ENCODE measurements at regions not wholly inside any gene's neighbourhood (a gene's known extent, or its start where the extent isn't known, plus 50 kb on each side); places are given as distances from the start of the nearest gene placed in this dataset.

- Histone ChIP-seq H3K79me2 (no peaks in the 10 kb centered on the region), H3K9ac (no peak overlapping the region), H3K4me1 (no peaks in the 10 kb centered on the region), H3K27me3 (ENCODE audit: control insufficient read depth, insufficient read depth, low read length) (no peaks in the 10 kb centered on the region), H3K4me3 (ENCODE audit: low read depth, low read length) (no peak overlapping the region), H2AFZ (no peak overlapping the region), H3K4me2 (ENCODE audit: low read length) (no peak overlapping the region), H3K9me3 (ENCODE audit: control insufficient read depth, low read length) (no peaks in the 10 kb centered on the region), H3K27ac (no peak overlapping the region), H3K36me3 (ENCODE audit: control insufficient read depth, insufficient read depth, low read length) (no peaks in the 10 kb centered on the region)
- no peak for TF ChIP-seq CTCF (IDR thresholded peaks at IDR 0.05)
Observed at GRCh38 chr4:170425040-170425439, 335.3 kb upstream of the AADAT start.

- Histone ChIP-seq H3K4me1 (no peaks in the 10 kb centered on the region), H3K79me2 (no peaks in the 10 kb centered on the region), H3K4me3 (ENCODE audit: low read depth, low read length) (no peak overlapping the region), H3K9me3 (ENCODE audit: control insufficient read depth, low read length) (no peaks in the 10 kb centered on the region), H3K27ac (no peak overlapping the region), H2AFZ (no peak overlapping the region), H3K4me2 (ENCODE audit: low read length) (no peak overlapping the region), H3K27me3 (ENCODE audit: control insufficient read depth, insufficient read depth, low read length) (no peaks in the 10 kb centered on the region), H3K36me3 (ENCODE audit: control insufficient read depth, insufficient read depth, low read length) (no peaks in the 10 kb centered on the region), H3K9ac (no peak overlapping the region)
- TF ChIP-seq CTCF (IDR thresholded peaks at IDR 0.05) = no peak
Observed at GRCh38 chr4:170423137-170423536, 333.4 kb upstream of the AADAT start.

DNA sequence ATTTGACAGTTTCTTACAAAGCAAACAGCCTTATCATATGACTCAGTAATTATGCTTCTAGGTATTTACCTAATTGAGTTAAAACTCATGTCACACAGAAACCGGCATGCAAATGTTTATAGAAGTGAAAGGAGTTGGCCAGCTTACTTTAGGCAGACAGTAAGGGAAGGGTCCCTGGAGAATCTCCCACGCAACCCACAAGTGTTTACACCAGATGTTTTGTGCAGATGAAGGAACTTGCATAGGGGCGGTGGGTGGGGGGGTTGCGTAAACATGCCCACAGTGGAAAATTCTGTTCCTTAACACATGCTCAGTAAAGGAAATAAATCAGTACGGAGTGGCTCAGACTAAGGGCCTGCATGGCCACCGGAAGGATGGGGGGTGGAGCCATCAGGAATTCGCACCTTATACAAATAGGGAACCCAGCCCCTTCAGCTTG is 330.5 kb upstream of the AADAT start:
- no peak for TF ChIP-seq CTCF (IDR thresholded peaks at IDR 0.05)
- no peaks in the 10 kb centered on the region for H3K4me1 ChIP-seq
- no peak overlapping the region for H3K4me3 ChIP-seq (ENCODE audit: low read depth, low read length)
- H2AFZ ChIP-seq = no peak overlapping the region
- H3K9ac ChIP-seq = no peak overlapping the region
- no peaks in the 10 kb centered on the region for H3K9me3 ChIP-seq (ENCODE audit: control insufficient read depth, low read length)
- H3K27ac ChIP-seq = no peak overlapping the region
- no peaks in the 10 kb centered on the region for H3K36me3 ChIP-seq (ENCODE audit: control insufficient read depth, insufficient read depth, low read length)
- H3K27me3 ChIP-seq (ENCODE audit: control insufficient read depth, insufficient read depth, low read length) = no peaks in the 10 kb centered on the region
- H3K79me2 ChIP-seq = no peaks in the 10 kb centered on the region
- H3K4me2 ChIP-seq (ENCODE audit: low read length) = no peak overlapping the region

DNA sequence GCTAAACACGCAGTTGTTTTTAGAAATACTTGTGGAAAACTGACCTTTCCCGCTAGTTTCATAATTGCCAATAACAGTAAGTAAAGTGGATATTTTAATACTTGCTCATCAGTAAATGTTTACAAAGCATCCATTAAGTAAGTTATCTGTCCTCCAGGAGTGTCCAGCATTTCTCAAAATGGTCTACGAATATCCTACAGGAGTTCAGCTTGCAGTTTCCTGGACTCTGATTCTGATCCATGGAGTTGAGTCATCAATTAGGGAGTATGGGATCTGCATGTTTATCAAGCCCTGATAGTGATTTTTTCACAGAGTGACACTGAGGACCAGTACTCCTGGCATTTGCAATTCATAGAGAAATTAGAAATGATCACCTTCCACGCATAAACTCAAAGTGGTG is 325.2 kb upstream of the AADAT start:
- Histone ChIP-seq H2AFZ (no peak overlapping the region), H3K27me3 (ENCODE audit: control insufficient read depth, insufficient read depth, low read length) (no peaks in the 10 kb centered on the region), H3K9me3 (ENCODE audit: control insufficient read depth, low read length) (peaks cover 3% of the 10 kb centered on the region), H3K4me2 (ENCODE audit: low read length) (no peak overlapping the region), H3K36me3 (ENCODE audit: control insufficient read depth, insufficient read depth, low read length) (no peaks in the 10 kb centered on the region), H3K4me1 (no peaks in the 10 kb centered on the region), H3K79me2 (no peaks in the 10 kb centered on the region), H3K27ac (no peak overlapping the region), H3K4me3 (ENCODE audit: low read depth, low read length) (no peak overlapping the region), H3K9ac (no peak overlapping the region)
- no peak for TF ChIP-seq CTCF (IDR thresholded peaks at IDR 0.05)

GRCh38 chr4:170414360-170414759 is 324.6 kb upstream of the AADAT start:
- Histone ChIP-seq H3K4me3 (ENCODE audit: low read depth, low read length) (no peak overlapping the region), H3K36me3 (ENCODE audit: control insufficient read depth, insufficient read depth, low read length) (no peaks in the 10 kb centered on the region), H3K4me2 (ENCODE audit: low read length) (no peak overlapping the region), H3K9me3 (ENCODE audit: control insufficient read depth, low read length) (peaks cover 3% of the 10 kb centered on the region), H3K27ac (no peak overlapping the region), H3K4me1 (no peaks in the 10 kb centered on the region), H3K9ac (no peak overlapping the region), H3K27me3 (ENCODE audit: control insufficient read depth, insufficient read depth, low read length) (no peaks in the 10 kb centered on the region), H2AFZ (no peak overlapping the region), H3K79me2 (no peaks in the 10 kb centered on the region)
- no peak for TF ChIP-seq CTCF (IDR thresholded peaks at IDR 0.05)

Data from parathyroid adenoma (tissue), 2 donors.